Stimulated activated CD4-positive, alpha-beta T cell treated with anti-CD3 and anti-CD28 coated beads, Interleukin-1b, Interleukin-23, amount 100 ng/mL, for 1 hour (primary cell): ENCODE measurements at regions not wholly inside any gene's neighbourhood (a gene's known extent, or its start where the extent isn't known, plus 50 kb on each side); places are given as distances from the start of the nearest gene placed in this dataset.
A peak's percentile ranks its signal among the peaks of the same experiment; 100 is the strongest.

Experiments used
- DNase-seq, 2 donors: peaks; one replicate each; pipeline ENCODE4 v3.0.0-alpha.2; 2020; ENCODE audit warnings: low read depth in 2 of 2

GRCh38 chr15:89421219-89421618 is 75.2 kb downstream of the RHCG start:
- no peak for DNase-seq

- no peak for DNase-seq
Measured at GRCh38 chr15:89419370-89419984, 76.9 kb downstream of the RHCG start.

GRCh38 chr15:89417206-89417725 is 79.1 kb downstream of the RHCG start:
- no peak for DNase-seq

- peak; percentile 21 to 47 for DNase-seq
Measured at GRCh38 chr15:89416339-89417183, 79.8 kb downstream of the RHCG start.

GRCh38 chr15:89414571-89414970 is 79.9 kb upstream of the POLG start:
- no peak for DNase-seq

GRCh38 chr15:89413877-89414276 is 79.3 kb upstream of the POLG start:
- no peak for DNase-seq

GRCh38 chr15:89412905-89413411 is 78.3 kb upstream of the POLG start:
- no peak for DNase-seq

GRCh38 chr15:89410039-89410435 is 75.4 kb upstream of the POLG start:
- DNase-seq, result no peak

GRCh38 chr15:89409184-89410038 is 74.8 kb upstream of the POLG start:
- no peak for DNase-seq

GRCh38 chr15:89408372-89409183 is 74.0 kb upstream of the POLG start:
- no peak for DNase-seq

- DNase-seq, result no peak
Measured at GRCh38 chr15:89406940-89407607, 72.5 kb upstream of the POLG start.

- no peak for DNase-seq
Measured at GRCh38 chr15:89406218-89406939, 71.8 kb upstream of the POLG start.

- no peak for DNase-seq
Measured at GRCh38 chr15:89405494-89405893, 70.9 kb upstream of the POLG start.

GRCh38 chr15:89404023-89404422 is 69.4 kb upstream of the POLG start:
- DNase-seq, result no peak

GRCh38 chr15:89402518-89402805 is 67.8 kb upstream of the POLG start:
- no peak for DNase-seq

GRCh38 chr15:89401631-89402517 is 67.2 kb upstream of the POLG start:
- no peak for DNase-seq

GRCh38 chr15:89400782-89401545 is 66.3 kb upstream of the POLG start:
- DNase-seq, result no peak

- no peak for DNase-seq
Measured at GRCh38 chr15:89400116-89400781, 65.6 kb upstream of the POLG start.
